NCI-H2029 treated with DMSO at 0.1 percent for 48 hours (cell line): ENCODE measurements at regions not wholly inside any gene's neighbourhood (a gene's known extent, or its start where the extent isn't known, plus 50 kb on each side); places are given as distances from the start of the nearest gene placed in this dataset.
"Not testable (repeated sequence)": the region's sequence is repeated elsewhere in the genome, so short reads cannot be mapped to it uniquely, and the experiment has no call there.

Experiments
- DNase-seq: peaks from one replicate; lab custom pipeline; 2025; lab: John Stamatoyannopoulos, UW

GRCh38 chr10:3339121-3339520 is 166.5 kb upstream of the PITRM1 start:
- no peak for DNase-seq

GRCh38 chr10:3337741-3338140 is 165.2 kb upstream of the PITRM1 start:
- no peak for DNase-seq

GRCh38 chr10:3336673-3337293 is 164.2 kb upstream of the PITRM1 start:
- no peak for DNase-seq

- no peak for DNase-seq
Measured at GRCh38 chr10:3333426-3333825, 160.8 kb upstream of the PITRM1 start.

GRCh38 chr10:3331690-3332230 is 159.2 kb upstream of the PITRM1 start:
- DNase-seq = no peak

- no peak for DNase-seq
Measured at GRCh38 chr10:3331187-3331586, 158.6 kb upstream of the PITRM1 start.

- no peak for DNase-seq
Measured at GRCh38 chr10:3330663-3331062, 158.1 kb upstream of the PITRM1 start.

- no peak for DNase-seq
Measured at GRCh38 chr10:3325954-3326750, 153.6 kb upstream of the PITRM1 start.

- DNase-seq = no peak
Measured at GRCh38 chr10:3324612-3325038, 152.0 kb upstream of the PITRM1 start.

GRCh38 chr10:3323865-3324498 is 151.4 kb upstream of the PITRM1 start:
- DNase-seq = no peak

- no peak for DNase-seq
Measured at GRCh38 chr10:3321123-3321522, 148.5 kb upstream of the PITRM1 start.

- no peak for DNase-seq
Measured at GRCh38 chr10:3319811-3320226, 147.2 kb upstream of the PITRM1 start.

- DNase-seq = not testable (repeated sequence)
Measured at GRCh38 chr10:3318480-3318807, 145.9 kb upstream of the PITRM1 start.

GRCh38 chr10:3317553-3318479 is 145.2 kb upstream of the PITRM1 start:
- DNase-seq = not testable (repeated sequence)

GRCh38 chr10:3314445-3315085 is 142.0 kb upstream of the PITRM1 start:
- DNase-seq = not testable (repeated sequence)

GRCh38 chr10:3313784-3314444 is 141.3 kb upstream of the PITRM1 start:
- not testable (repeated sequence) for DNase-seq

GRCh38 chr10:3312403-3312940 is 139.9 kb upstream of the PITRM1 start:
- DNase-seq = no peak

GRCh38 chr10:3310016-3310784 is 137.6 kb upstream of the PITRM1 start:
- no peak for DNase-seq

- DNase-seq = no peak
Measured at GRCh38 chr10:3306050-3306449, 133.5 kb upstream of the PITRM1 start.
